ENCODE measurements at regions not wholly inside any gene's neighbourhood (a gene's known extent, or its start where the extent isn't known, plus 50 kb on each side); places are given as distances from the start of the nearest gene placed in this dataset.

DNA sequence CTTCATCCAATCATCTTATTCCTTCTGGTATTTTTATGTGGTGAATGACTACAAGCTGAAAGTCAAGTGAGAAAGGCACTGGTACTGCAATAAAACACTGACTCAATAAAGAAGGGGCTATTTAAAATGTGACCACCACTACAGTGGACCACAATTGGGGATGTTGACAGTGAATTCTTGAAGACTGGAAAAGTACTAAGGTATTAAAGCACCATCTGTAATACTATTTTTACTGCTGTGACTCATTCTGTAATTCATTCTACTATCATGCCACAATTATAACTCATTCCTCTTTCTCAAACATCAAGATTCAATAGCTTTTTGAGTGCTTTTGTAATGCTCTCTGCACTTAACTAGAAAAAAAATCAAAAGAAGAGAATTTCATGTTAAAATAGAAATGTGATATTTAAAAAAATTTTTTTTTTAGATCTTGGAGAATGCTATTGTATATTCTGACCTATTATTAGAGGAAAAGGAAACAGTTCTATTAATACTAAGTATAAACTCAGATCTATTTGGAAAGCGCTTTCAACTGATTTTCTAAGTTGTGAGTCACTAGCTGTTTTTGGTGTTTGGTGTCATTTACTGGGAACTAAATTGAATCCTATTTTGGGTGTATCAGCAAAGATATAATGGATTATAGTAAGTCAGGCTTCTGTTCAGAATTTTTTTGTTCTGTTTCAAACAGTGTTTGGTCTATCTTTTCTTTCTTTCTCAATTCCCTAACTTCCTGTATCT, 104.7 kb upstream of the TMEM170B start:
- TF ChIP-seq, protein P1, sequence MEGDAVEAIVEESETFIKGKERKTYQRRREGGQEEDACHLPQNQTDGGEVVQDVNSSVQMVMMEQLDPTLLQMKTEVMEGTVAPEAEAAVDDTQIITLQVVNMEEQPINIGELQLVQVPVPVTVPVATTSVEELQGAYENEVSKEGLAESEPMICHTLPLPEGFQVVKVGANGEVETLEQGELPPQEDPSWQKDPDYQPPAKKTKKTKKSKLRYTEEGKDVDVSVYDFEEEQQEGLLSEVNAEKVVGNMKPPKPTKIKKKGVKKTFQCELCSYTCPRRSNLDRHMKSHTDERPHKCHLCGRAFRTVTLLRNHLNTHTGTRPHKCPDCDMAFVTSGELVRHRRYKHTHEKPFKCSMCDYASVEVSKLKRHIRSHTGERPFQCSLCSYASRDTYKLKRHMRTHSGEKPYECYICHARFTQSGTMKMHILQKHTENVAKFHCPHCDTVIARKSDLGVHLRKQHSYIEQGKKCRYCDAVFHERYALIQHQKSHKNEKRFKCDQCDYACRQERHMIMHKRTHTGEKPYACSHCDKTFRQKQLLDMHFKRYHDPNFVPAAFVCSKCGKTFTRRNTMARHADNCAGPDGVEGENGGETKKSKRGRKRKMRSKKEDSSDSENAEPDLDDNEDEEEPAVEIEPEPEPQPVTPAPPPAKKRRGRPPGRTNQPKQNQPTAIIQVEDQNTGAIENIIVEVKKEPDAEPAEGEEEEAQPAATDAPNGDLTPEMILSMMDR (IDR thresholded peaks at IDR 0.05): no peak
- Histone ChIP-seq H3K4me3 (no peak overlapping the region), H3K27me3 (no peaks in the 10 kb centered on the region), H3K4me1 (peaks cover 0 to 36% of the 10 kb centered on the region in 2 donors), H3K36me3 (no peaks in the 10 kb centered on the region), H3K9me3 (no peaks in the 10 kb centered on the region), H3K27ac (peak overlapping the region; percentile 57 to 61)
- DNase-seq (ENCODE audit: low spot score): no peak

DNA sequence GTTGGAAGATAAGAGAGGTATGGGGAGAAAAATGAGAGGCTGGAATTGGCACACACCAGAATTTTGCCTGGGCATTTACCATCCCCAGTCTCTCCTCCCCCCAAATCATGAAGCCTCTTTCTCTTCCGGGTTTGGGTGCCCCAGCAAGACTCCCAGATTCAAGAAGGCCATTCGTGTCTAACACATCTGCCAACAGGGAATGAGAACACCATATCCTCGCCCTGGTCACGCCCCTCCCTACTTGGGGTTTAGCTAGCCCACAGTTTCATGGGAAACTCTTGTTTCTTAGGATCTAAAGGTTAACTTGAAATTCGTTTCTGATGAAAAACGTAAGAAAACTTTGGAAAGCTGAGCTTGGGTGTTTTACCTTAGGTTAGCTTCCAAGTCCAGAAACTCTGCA, 105.5 kb upstream of the TMEM170B start:
- Histone ChIP-seq H3K36me3 (no peaks in the 10 kb centered on the region), H3K4me1 (peaks cover 0 to 37% of the 10 kb centered on the region in 2 donors), H3K27ac (peak overlapping the region; percentile 57 to 61), H3K4me3 (no peak overlapping the region), H3K9me3 (no peaks in the 10 kb centered on the region), H3K27me3 (no peaks in the 10 kb centered on the region)
- TF ChIP-seq, protein P1 (IDR thresholded peaks at IDR 0.05): no peak
- DNase-seq (ENCODE audit: low spot score): no peak

DNA sequence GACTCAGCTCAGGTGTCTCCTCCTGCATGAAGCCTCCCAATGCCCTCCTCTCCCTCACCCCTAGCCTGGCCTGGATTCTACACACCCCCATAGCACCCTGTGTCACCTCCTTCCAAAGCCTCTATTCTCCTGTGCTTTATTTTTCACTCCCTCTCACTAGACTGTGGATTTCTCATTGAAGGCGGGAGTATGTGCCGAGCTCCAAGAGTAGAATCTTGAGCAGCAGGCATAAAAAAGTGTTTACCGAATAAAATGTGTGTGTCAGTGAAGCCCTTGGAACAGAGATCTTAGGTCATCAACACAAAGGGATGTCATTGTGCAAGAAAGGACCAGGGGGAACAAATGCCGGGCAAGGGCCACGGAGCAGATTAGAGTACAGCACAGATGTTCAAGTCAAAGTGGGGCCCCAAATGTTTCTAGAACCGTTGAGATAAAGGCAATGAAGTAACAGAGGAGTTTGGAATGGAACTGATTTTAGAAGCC, 106.1 kb upstream of the TMEM170B start:
- Histone ChIP-seq H3K36me3 (no peaks in the 10 kb centered on the region), H3K27ac (peak overlapping the region; percentile 57 to 61), H3K4me1 (peaks cover 0 to 43% of the 10 kb centered on the region in 2 donors)

DNA sequence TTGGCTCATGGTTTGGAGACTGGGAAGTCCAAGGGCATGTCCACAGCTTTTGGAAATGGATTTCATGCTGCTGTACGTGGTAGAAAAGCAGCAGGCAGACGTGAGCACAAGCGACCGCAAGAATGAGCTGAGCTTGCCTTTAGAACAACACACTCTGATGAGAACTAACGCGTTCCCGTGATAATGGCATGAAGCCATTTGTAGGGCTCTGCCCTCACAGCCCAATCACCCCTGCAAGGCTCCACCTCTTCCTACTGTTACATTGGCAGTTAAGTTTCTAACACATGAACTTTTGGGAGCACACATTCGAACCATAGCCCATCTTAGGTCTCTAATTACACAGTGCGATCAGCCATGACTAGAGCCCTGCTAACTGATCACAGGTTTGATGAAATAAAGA, 107.5 kb upstream of the TMEM170B start:
- no peaks in the 10 kb centered on the region for H3K27me3 ChIP-seq
- TF ChIP-seq, protein P1 (IDR thresholded peaks at IDR 0.05): no peak
- DNase-seq (ENCODE audit: low spot score): no peak
- H3K9me3 ChIP-seq: no peaks in the 10 kb centered on the region
- no peak overlapping the region for H3K4me3 ChIP-seq
- no peak overlapping the region for H3K27ac ChIP-seq
- no peaks in the 10 kb centered on the region for H3K36me3 ChIP-seq
- peaks cover 0 to 43% of the 10 kb centered on the region in 2 donors for H3K4me1 ChIP-seq

More for the DNA sequence above, 106.1 kb upstream of the TMEM170B start:
- TF ChIP-seq, protein P1 (IDR thresholded peaks at IDR 0.05): no peak
- no peaks in the 10 kb centered on the region for H3K9me3 ChIP-seq
- DNase-seq (ENCODE audit: low spot score): no peak
- no peaks in the 10 kb centered on the region for H3K27me3 ChIP-seq
- H3K4me3 ChIP-seq: no peak overlapping the region

DNA sequence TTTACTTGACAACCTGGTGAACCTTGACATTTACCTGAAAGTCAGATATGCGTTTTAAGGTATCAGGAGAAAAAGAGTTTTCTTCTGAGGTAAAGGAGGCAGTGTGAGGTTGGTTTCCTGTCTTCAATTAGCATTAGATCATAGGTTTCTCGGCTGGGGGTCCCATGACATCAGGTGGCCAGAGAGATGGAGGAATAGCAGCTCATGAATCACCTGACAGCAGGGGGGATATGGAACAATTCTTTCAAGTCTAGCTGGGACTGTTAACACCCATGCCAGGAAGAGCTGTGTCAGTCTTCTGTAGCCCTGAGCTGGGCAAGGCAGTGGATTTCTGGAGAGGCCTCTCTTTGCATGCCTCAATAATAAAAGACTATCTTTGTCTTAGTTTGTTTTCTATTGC, 108.0 kb upstream of the TMEM170B start:
- no peaks in the 10 kb centered on the region for H3K27me3 ChIP-seq
- no peaks in the 10 kb centered on the region for H3K9me3 ChIP-seq
- no peak overlapping the region for H3K4me3 ChIP-seq
- H3K36me3 ChIP-seq: no peaks in the 10 kb centered on the region
- DNase-seq (ENCODE audit: low spot score): no peak
- peak overlapping the region; percentile 32 to 61 for H3K27ac ChIP-seq
- TF ChIP-seq, protein P1 (IDR thresholded peaks at IDR 0.05): no peak
- H3K4me1 ChIP-seq: peaks cover 0 to 38% of the 10 kb centered on the region in 2 donors

All from right atrium auricular region (tissue), 2 donors.